Stomach (tissue), 8 donors: ENCODE measurements at regions not wholly inside any gene's neighbourhood (a gene's known extent, or its start where the extent isn't known, plus 50 kb on each side); places are given as distances from the start of the nearest gene placed in this dataset.
A peak's percentile ranks its signal among the peaks of the same experiment; 100 is the strongest.

Experiments
- DNase-seq, 2 donors: peaks; one replicate each; pipeline versions ENCODE4 v3.0.0 to v3.0.0-alpha.2; 2013 to 2019
- H3K27ac ChIP-seq, 5 donors: fragments of 200-600 bp in 4 of 5; sonication (generic) in 4 of 5; one replicate each; pipeline ENCODE4 v1.5.1; 2013 to 2019; ENCODE audit warnings: mild to moderate bottlenecking in 1 of 5, moderate library complexity in 1 of 5
- H3K27me3 ChIP-seq, 3 donors: fragments of 200-600 bp; sonication (generic); one replicate each; pipeline ENCODE4 v1.5.1; 2017 to 2019; ENCODE audit warnings: mixed run types in 1 of 3
- H3K36me3 ChIP-seq, 4 donors: fragments of 200-600 bp; sonication (generic); 1 replicate in 3 of 4; 2 replicates in 1 of 4; pipeline ENCODE4 v1.5.1; 2016 to 2019
- H3K4me1 ChIP-seq, 4 donors: fragments of 200-600 bp; sonication (generic); one replicate each; pipeline ENCODE4 v1.5.1; 2016 to 2019
- H3K4me3 ChIP-seq, 4 donors: fragments of 200-600 bp; sonication (generic) in 3 of 4; one replicate each; pipeline ENCODE4 v1.5.1; 2016 to 2019; ENCODE audit warnings: mild to moderate bottlenecking in 1 of 4
- H3K9me3 ChIP-seq, 4 donors: fragments of 200-600 bp; sonication (generic); one replicate each; pipeline ENCODE4 v1.5.1; 2016 to 2019
- EP300 ChIP-seq: sonication (generic); formaldehyde crosslinking; IDR thresholded peaks from one replicate; pipeline ENCODE4 v1.6.1; 2017; ENCODE audit warnings: antibody characterized with exemption
- POLR2A ChIP-seq, 4 donors: fragments of 450-650 bp; IDR thresholded peaks; one replicate each; pipeline ENCODE4 v1.6.1; 2016; ENCODE audit warnings: antibody characterized with exemption in 4 of 4, control low read depth in 2 of 4, mild to moderate bottlenecking in 1 of 4, moderate library complexity in 1 of 4
- POLR2AphosphoS5 ChIP-seq, 3 donors: sonication (generic); formaldehyde crosslinking; IDR thresholded peaks; one replicate each; pipeline ENCODE4 v1.6.1; 2016; ENCODE audit warnings: antibody characterized with exemption in 3 of 3
- WGBS, 5 donors: extraction: QIAGEN DNeasy Blood & Tissue Kit in 3 of 5; methylation state at CpG; one replicate each; pipeline versions ENCODE4 v1.1.5 to v1.1.7; 2013 to 2018; 5-methylcytosine and 5-hydroxymethylcytosine counted together
- intact Hi-C: fragments of 100-400 bp; cut with DNase I; formaldehyde crosslinking; loops from one replicate; pipeline ENCODE4 v1.15.1; 2023; ENCODE audit warnings: low total_unique reads
- TF ChIP-seq, protein P1 (sequence below), 7 experiments: fragments of 450-650 bp in 4 of 7; fragments of 200-600 bp in 3 of 7; sonication (generic) in 3 of 7; IDR thresholded peaks; one replicate each; pipeline ENCODE4 v1.5.1; 2016 to 2019; ENCODE audit warnings: antibody characterized with exemption in 7 of 7, control low read depth in 2 of 7, mild to moderate bottlenecking in 1 of 7
- donor health status: healthy with polysubstance abuse.
- donor health status: Bipolar disorder and iron deficiency.
- donor health status: healthy.

DNA sequence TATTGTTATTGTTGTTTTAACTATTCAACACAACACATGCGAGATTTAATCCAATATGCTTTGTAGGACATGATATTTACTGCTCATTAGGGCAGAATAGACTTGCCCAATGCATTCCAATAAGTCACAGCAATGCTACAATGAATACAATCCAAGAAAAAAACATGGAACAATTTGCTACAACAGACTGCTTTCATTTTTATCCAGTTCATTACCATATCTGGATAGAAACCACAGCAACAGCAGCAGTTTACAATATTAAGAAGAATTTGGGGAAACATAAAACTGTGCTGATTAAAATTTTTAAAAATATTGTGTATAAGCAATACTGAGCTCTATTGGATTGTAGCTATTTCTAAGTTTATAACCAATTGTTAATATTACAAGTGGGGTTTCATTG lies 833.0 kb downstream of the DIAPH3 start:
- no peak for DNase-seq
- H3K9me3 ChIP-seq: no peaks in the 10 kb centered on the region
- H3K4me1 ChIP-seq: peaks cover 0 to 6% (median 2%) of the 10 kb centered on the region in 4 donors
- WGBS, 5 donors: 77 to 85% (median 84%) methylated on average over 1 of the region's 1 CpG
- no peaks in the 10 kb centered on the region for H3K36me3 ChIP-seq
- TF ChIP-seq EP300 (no peak), POLR2AphosphoS5 (IDR thresholded peaks at IDR 0.05) (no peak), POLR2A (IDR thresholded peaks at IDR 0.05) (no peak)
- TF ChIP-seq, protein P1, sequence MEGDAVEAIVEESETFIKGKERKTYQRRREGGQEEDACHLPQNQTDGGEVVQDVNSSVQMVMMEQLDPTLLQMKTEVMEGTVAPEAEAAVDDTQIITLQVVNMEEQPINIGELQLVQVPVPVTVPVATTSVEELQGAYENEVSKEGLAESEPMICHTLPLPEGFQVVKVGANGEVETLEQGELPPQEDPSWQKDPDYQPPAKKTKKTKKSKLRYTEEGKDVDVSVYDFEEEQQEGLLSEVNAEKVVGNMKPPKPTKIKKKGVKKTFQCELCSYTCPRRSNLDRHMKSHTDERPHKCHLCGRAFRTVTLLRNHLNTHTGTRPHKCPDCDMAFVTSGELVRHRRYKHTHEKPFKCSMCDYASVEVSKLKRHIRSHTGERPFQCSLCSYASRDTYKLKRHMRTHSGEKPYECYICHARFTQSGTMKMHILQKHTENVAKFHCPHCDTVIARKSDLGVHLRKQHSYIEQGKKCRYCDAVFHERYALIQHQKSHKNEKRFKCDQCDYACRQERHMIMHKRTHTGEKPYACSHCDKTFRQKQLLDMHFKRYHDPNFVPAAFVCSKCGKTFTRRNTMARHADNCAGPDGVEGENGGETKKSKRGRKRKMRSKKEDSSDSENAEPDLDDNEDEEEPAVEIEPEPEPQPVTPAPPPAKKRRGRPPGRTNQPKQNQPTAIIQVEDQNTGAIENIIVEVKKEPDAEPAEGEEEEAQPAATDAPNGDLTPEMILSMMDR (IDR thresholded peaks at IDR 0.05): no peak
- H3K27ac ChIP-seq: no peak overlapping the region
- H3K4me3 ChIP-seq: no peak overlapping the region
- intact Hi-C loops: no loop called here
- no peaks in the 10 kb centered on the region for H3K27me3 ChIP-seq

DNA sequence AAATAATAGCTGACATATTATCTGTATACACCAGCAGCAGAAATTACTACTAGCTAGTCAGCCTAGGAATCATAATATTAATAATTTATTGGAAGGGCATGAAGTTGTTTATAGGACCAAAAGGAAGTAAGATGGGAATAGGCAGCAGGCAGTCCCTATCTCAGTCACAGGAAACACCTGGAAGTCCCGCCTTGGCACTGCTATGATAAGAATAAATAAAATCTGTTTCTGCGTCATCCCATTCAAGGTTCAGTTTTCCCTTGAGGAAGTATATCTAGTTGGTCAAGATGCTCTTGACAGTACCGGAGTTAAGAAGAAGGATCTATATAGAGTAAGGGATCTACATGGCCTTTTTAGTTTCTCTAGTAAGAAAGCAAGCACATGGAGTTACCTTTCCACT lies 830.8 kb downstream of the DIAPH3 start:
- intact Hi-C loops: no loop called here
- 76 to 91% (median 85%) methylated on average over 3 of the region's 3 CpGs for WGBS, 5 donors
- H3K4me1 ChIP-seq: no peaks in the 10 kb centered on the region
- no peak overlapping the region for H3K27ac ChIP-seq
- no peaks in the 10 kb centered on the region for H3K27me3 ChIP-seq
- no peaks in the 10 kb centered on the region for H3K9me3 ChIP-seq
- H3K36me3 ChIP-seq: no peaks in the 10 kb centered on the region
- no peak for DNase-seq
- H3K4me3 ChIP-seq: no peak overlapping the region
- TF ChIP-seq, protein P1 (IDR thresholded peaks at IDR 0.05): no peak

DNA sequence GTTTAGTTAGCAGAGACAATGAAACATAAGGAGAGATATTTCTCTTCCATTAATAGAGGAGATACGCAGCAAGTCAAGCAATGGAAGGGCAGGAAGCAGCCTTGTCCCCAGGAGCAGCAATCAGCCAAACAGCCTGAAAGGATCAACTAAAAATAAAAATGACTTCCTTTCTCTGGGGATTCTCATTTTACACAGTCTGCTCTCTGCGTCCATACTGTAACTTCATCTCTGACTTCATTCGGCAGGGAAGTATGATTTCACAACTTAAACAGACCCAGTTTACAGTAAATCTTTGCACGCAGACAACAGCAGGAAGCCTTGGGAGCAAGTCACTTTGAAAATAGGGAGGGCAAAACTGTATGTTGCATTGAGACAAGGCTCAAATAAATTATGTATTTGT lies 826.7 kb downstream of the DIAPH3 start:
- H3K4me1 ChIP-seq: no peaks in the 10 kb centered on the region
- H3K4me3 ChIP-seq: no peak overlapping the region
- H3K27ac ChIP-seq: no peak overlapping the region
- intact Hi-C loops: no loop called here
- no peak for TF ChIP-seq EP300
- TF ChIP-seq, protein P1 (IDR thresholded peaks at IDR 0.05): no peak
- TF ChIP-seq POLR2A (IDR thresholded peaks at IDR 0.05): no peak
- no peak for TF ChIP-seq POLR2AphosphoS5 (IDR thresholded peaks at IDR 0.05)
- no peaks in the 10 kb centered on the region for H3K27me3 ChIP-seq
- WGBS, 5 donors: 50 to 67% (median 62%) methylated on average over 4 of the region's 4 CpGs
- H3K9me3 ChIP-seq: no peaks in the 10 kb centered on the region
- no peaks in the 10 kb centered on the region for H3K36me3 ChIP-seq
- peak in 1 of 2 donors; percentile 76 for DNase-seq

DNA sequence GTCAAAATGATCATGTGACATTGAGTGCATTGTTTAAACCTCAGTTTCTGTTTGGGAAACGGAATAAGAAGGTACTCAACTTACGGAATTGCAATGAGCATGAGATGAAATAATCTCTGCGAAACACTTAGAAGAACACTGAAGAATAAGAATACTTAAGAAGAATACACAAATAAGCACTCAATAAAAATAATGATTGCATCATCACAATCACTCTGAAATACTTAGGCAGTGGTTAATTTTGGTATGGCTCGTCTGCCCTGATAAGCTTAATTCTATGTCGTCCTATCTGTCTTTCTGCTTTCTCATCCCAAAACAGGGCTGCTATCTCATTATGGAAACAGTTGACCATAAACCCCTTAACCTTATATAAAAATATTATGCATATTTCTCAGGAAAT lies 823.6 kb downstream of the DIAPH3 start:
- Histone ChIP-seq H3K4me1 (peaks cover 0 to 9% (median 0%) of the 10 kb centered on the region in 4 donors), H3K9me3 (no peaks in the 10 kb centered on the region), H3K36me3 (no peaks in the 10 kb centered on the region), H3K27me3 (no peaks in the 10 kb centered on the region), H3K4me3 (no peak overlapping the region), H3K27ac (no peak overlapping the region)
- 90 to 93% (median 90%) methylated on average over 5 of the region's 5 CpGs for whole genome bisulfite sequencing, 5 donors
- DNase-seq: no peak
- TF ChIP-seq, protein P1 (IDR thresholded peaks at IDR 0.05): no peak
- no peak for TF ChIP-seq POLR2A (IDR thresholded peaks at IDR 0.05)
- intact Hi-C loops: no loop called here

DNA sequence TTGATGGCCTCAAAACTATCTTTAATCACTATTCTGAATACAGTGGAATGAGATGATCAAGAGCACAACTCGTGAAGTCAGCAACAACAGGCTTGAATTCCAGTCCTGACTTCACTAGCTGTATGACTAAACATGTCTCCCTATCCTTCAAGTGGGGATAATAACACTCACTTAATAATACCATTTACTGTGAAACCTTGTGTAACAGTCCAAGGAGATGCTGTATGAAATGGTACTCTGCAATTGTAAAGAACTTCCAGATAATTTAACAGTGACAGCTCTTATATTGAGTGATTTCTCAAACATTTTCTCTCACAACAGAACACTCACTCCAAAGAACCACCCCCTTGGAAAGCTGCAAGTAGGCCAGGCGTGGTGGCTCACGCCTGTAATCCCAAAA lies 823.1 kb downstream of the DIAPH3 start:
- Histone ChIP-seq H3K4me1 (peaks cover 0 to 13% (median 0%) of the 10 kb centered on the region in 4 donors), H3K9me3 (no peaks in the 10 kb centered on the region), H3K27ac (no peak overlapping the region), H3K27me3 (no peaks in the 10 kb centered on the region), H3K4me3 (no peak overlapping the region), H3K36me3 (no peaks in the 10 kb centered on the region)
- intact Hi-C loops: no loop called here
- TF ChIP-seq, protein P1 (IDR thresholded peaks at IDR 0.05): no peak
- TF ChIP-seq EP300 (no peak), POLR2A (IDR thresholded peaks at IDR 0.05) (no peak), POLR2AphosphoS5 (IDR thresholded peaks at IDR 0.05) (no peak)
- no peak for DNase-seq
- WGBS, 5 donors: 59 to 96% (median 65%) methylated on average over 3 of the region's 3 CpGs
